NCI-H446 treated with DMSO at 0.1 percent for 48 hours (cell line): ENCODE measurements at regions not wholly inside any gene's neighbourhood (a gene's known extent, or its start where the extent isn't known, plus 50 kb on each side); places are given as distances from the start of the nearest gene placed in this dataset.

Experiments
- DNase-seq: peaks from one replicate; lab custom pipeline; 2025; lab: John Stamatoyannopoulos, UW

DNA sequence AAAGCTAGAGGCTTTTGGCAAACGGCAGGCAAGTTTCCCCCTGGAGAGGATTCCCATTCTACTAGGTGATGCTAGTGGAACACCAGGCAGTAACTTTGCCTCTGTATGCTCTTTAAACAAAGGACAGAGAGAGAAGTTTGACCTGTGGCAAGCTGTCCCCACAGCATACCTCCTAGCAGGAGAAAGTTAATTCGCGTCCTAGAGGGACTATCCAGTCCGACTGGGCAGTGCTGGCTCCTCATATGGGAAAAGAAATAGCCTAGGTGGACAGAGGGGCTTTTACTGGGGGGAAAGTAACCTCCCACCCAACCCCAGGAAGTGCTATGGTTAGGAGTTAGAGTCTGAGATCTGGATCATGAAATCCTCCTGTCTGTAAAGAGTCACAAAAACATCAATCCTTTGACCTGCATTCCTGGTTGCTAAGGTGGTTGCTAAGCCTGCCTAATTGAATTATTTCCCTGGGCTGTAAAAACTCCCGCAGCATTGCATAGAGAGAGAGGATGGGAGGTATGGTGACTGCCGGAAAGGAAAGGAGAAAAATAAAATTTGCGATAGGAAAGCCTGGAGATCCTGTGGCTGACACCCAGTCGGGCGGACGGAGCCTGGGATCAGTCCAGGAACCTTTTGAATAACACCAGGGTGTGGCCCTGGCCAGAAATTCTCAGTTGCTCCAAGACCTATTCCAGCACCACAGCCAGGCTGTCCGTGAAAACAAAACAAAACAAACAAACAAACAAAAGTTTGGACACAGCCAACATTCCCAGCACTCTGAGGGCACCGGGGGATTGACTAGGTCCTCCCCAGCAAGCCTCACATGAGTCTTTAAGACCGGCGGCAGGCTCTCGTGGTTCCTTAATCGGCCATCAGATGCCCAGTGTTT lies 67.7 kb upstream of the ATP11B start:
- DNase-seq: no peak

DNA sequence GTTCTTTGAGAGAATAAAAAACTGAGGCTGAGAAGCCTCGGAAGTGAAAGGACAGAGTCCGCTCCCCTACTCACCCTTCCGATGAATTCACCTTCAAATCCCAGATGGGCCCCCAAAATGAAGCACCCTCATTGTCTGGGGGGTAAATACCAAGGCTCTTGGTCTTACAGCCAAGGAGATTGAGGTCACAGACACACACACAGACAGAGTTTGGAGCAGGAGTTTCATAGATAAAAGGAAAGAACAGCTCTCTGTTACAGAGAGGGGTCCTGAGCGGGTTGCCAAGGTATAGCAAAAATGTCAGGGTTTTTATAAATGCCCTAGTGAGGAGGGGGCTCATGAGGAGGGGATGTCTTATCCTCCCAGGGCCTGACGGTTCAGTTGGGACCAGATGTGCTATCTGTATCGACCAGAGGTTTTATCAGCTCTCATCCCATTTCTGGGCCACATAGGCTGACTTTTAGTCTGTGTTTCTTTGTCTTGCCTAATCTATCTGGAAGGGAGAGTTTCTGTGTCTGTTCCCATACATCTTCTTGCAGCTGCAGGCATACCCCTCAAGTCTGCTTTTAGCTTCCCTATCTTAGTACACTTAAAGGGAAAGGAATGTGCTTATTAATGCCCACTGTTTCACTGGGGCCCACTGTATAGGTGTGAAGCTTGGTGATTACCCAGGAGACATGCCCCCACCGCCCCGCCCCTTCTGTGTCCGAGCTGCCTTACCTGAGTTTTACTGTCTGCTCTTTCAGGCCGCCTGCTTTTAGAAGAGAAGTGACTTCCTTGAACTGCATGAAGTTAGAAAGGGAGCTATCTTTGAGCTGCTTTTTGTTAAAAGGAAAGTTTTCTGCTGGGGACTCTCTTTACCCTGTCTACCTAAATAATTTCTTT lies 66.8 kb upstream of the ATP11B start:
- DNase-seq: no peak

DNA sequence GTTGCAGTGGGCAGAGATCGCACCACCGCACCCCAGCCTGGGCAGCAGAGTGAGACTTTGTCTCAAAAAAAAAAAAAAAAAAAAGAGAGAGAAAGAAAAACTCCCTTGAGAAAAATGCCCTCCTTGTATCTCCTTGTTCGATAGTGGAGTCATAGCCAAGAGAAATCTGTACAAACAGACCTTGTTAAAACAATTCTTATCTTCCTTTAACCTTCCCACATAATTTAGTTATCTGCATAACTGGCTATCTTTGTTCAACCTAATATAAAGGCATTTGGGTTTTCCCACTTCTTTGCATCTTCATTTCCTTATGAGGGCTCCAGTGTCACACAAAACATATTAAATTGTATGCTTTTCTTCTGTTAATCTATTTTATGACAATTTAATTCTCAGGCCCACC lies 65.1 kb upstream of the ATP11B start:
- DNase-seq: no peak

DNA sequence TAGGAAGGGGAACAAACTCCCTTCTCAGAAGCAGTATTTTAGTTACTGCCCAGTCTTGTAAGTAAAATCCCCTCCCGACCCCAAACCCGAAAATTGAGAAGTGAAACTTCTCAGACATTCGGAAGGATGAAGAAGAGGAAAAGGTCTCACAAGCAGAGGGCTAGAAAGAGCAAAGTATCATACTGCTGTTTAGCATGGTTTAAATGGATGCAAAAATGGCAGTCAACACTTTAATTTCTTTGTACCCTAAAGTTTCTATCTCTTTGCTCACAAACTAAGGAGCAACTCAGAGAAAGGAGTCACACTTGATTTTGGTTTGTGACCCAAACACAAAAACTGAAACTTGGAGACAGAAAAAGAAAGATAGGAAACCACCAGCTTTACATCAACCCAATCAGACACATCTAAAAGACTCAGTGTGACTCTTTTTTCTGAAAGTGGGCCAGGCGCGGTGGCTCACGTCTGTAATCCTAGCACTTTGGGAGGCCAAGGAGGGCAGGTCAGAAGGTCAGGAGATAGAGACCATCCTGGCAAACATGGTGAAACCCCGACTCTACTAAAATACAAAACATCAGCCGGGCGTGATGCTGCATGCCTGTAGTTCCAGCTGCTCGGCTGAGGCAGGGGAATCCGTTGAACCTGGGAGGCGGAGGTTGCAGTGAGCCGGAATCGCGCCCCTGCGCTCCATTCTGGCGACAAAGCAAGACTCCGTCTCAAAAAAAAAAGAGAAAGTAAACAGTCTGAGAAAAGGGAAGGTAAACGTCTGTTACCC lies 63.2 kb upstream of the ATP11B start:
- DNase-seq: no peak

DNA sequence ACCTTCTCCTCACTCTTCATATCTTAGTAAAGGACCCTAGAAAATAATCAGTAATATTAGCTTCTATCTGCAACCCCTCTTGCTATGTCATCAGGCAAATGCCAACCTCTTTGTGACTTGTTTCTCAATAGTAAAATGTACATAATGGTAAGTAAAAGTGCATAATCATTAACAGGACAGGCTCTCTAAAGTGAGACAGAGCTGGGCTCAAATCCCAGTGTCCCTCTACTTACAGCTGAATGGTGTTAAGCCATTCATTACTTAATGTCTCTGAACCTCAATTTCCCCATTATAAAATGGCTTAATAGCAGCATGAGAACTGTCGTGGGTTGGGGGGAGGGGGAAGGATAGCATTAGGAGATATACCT lies 62.6 kb upstream of the ATP11B start:
- no peak for DNase-seq

DNA sequence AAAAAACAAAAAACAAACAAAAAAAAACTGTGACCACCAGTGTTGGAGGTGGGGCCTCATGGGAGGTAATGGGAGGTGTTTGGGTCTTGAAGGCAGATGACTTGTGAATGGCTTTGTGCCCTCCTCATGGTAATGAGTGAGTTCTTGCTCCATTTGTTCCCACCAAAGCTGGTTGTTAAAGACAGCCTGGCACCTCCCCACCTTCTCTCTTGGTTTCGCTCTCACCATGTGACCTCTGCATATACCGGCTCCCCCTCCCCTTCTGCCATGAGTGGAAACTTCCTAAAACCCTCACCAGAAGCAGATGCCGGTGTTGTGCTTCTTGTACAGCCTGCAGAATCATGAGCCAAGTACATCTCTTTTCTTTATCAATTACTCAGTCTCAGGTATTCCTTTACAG lies 61.5 kb upstream of the ATP11B start:
- no peak for DNase-seq

DNA sequence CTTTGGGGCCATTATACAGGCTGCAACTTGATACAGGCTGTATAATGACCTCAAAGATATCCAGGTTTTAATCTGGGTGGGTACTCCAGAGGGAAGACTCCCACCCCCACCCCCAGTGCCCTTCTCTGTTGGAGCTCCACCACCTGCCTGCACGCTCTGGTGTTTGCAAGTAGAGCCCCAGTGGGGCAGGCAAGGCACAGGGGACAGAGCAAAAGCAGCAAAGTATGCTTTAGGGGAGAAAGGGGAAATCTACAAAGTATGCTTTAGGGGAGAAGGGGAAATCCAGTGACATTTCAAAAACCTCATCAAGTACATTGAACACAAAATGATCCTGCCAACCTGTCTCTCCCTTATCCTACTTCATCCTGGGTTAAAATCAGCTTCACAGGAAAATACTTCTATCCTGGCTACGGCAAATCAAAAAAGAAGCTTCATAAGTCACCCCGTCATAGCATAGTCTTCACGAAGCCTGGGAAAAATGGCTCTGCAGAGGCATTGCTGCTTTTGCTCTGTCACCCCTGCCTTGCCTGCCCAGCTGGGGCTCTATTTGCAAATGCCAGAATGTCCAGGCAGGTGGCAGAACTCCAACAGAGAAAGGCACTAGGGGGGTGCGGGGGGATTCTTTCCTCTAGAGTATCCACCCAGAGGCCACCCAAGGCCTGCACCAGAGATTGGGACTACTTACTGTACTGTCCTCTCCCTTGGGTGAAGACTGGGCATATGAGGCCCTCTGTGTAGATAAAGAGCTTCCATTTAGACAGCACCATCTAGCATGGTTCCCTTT lies 60.9 kb upstream of the ATP11B start:
- DNase-seq: no peak

DNA sequence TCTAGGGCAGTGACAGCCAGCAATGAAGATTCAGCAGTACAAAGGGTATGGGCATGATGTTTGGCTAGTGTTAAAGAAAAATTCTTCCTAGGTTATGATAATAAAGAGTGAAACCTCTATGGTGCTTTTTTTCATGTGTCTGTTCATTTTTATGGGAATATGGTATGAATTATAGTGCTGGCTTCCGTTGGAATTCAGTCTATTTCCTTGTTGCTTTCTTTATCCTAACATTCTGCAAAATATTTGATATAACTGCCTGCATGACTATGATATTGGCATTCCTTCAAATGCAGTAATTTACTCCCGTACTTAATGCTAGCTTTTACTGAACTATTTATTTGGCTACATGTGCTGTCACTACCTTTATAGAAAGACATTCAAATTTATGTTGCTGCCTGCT lies 57.6 kb upstream of the ATP11B start:
- DNase-seq: no peak

DNA sequence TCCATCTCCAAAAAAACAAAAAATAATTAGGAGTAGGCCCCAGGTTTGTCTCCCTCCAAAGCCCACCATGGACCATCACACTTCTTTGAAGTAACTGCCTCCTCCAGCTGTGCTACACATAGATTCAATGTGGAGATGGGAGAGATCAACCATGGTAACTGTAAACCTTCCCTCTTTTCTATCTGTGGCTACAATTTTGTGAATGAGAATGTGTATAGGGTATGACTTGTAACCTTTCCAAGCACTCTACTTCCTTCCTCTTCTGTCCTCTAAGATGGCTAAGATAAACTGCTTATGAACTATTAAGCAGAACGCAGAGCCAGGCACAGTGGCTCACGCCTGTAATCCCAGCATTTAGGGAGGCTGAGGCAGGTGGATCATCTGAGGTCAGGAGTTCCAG lies 55.5 kb upstream of the ATP11B start:
- no peak for DNase-seq

DNA sequence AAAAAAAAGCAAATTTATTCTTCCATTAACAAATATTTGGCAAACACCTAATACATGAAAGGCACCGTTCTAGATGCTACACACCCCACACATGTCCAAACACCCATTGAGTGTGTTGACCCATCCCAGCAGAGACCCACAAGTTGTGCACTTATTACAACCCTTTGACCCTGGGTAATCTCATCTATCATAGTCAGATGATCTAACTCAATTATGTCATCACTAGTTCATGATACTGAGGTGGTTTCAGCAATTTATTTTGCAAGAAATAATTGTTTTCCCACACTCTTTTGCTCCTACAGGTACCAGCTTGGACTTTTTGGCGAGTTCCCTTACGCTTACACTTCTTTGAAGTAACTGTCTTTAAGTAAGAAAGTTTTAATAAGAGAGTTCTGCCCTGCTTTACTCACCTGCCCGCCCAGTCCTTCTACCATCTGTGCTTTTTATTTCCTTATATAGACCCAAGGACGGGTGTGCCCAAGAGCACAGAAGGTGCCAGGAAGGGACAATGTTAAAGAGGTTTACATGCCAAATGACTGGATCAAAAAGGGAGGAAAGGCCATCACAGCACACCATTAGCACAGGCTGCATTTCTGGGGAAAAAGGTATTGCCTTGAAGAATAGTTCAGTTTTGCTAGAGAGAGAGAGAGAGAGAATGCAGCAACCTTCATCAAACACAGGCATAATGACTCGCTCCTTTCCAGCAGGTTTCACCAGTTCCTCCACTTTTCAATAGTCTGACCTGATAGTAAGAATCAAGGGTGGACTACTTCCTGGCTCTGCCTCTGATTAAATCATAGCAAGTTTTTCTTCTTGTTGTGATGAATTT lies 54.5 kb upstream of the ATP11B start:
- no peak for DNase-seq

DNA sequence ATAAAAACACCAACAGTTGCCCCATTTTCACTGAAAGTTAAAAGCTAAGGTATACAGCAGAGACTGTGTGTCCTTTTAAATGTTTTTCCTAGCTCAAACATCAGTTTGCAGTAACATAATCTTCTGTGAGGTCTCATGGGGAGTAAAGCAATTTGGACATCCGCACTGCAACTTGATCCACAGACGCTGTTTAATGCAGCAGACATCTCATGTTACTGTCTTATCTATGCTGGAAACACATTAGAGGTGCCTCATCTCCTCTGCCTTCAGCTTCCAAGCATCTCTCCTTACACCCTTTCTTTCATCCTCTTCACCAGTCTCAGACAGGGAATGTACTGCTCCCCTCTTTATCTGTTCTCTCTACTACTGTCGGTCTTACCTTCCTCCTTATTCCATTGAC lies 53.7 kb upstream of the ATP11B start:
- no peak for DNase-seq

DNA sequence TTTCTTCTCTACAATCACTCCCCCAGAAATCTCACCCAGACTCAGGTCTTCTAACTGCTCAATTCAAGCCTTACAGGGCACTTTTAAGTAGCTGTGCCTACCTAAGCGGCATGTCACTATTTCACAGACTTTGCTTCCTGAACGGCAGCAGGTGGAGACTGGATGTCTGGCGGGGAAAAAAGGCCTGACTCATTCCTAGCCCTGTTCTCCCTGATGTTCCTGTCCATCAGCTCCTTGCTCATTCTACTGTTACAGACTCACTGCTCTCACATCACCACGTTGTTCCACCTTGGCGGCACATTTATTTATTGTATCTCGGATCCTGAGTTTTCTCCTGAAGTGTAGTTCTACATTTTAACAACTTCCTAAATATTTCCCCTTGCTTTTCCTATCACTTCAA lies 52.6 kb upstream of the ATP11B start:
- no peak for DNase-seq

DNA sequence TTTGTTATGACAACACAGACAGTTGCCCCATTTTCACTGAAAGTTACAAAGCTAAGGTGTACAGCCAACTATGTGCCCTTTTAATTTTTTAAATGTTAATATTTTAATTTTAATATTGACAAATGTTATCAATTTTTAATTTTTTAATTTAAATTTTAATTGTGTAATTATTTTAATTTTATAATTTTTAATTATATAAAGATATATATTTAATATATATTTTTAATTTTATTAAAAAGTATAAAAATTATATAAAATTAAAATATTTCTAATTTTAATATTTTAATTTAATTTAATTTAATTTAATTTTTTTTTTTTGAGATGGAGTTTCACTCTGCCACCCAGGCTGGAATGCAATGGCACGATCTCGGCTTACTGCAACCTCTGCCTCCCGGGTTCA lies 52.1 kb upstream of the ATP11B start:
- no peak for DNase-seq
